Activated CD4-positive, alpha-beta T cell treated with anti-CD3 and anti-CD28 coated beads, Interleukin-2, amount 10 ng/mL, durations not matched to agents 7 days and 5 days (primary cell): ENCODE measurements at regions not wholly inside any gene's neighbourhood (a gene's known extent, or its start where the extent isn't known, plus 50 kb on each side); places are given as distances from the start of the nearest gene placed in this dataset.
"Not testable (repeated sequence)": the region's sequence is repeated elsewhere in the genome, so short reads cannot be mapped to it uniquely, and the experiment has no call there.

ENCODE experiments used
- CTCF ChIA-PET: fragments of 350-600 bp; sonication (Branson Sonifier 250); formaldehyde crosslinking; loops from one replicate; lab custom pipeline; 2021; ENCODE audit warnings: antibody characterized with exemption; lab: Charles Lee
- POLR2A ChIA-PET: fragments of 350-600 bp; sonication (Branson Sonifier 250); formaldehyde crosslinking; loops from one replicate; lab custom pipeline; 2021; ENCODE audit warnings: antibody characterized with exemption; lab: Charles Lee
- DNase-seq: peaks from one replicate; pipeline ENCODE4 v3.0.0-alpha.2; 2020
- H3K27ac Mint-ChIP-seq: one replicate; pipeline ENCODE4 v1.8.0; 2021; ENCODE audit warnings: mild to moderate bottlenecking, moderate library complexity, mixed read lengths
- H3K27me3 Mint-ChIP-seq: one replicate; pipeline ENCODE4 v1.8.0; 2021; ENCODE audit warnings: mixed read lengths
- H3K36me3 Mint-ChIP-seq: one replicate; pipeline ENCODE4 v1.8.0; 2021; ENCODE audit warnings: low read depth, mixed read lengths
- H3K4me1 Mint-ChIP-seq: one replicate; pipeline ENCODE4 v1.8.0; 2021; ENCODE audit warnings: mixed read lengths
- H3K4me3 Mint-ChIP-seq: one replicate; pipeline ENCODE4 v1.8.0; 2021; ENCODE audit warnings: mild to moderate bottlenecking, moderate library complexity, mixed read lengths
- H3K9me3 Mint-ChIP-seq: one replicate; pipeline ENCODE4 v1.8.0; 2021; ENCODE audit warnings: mixed read lengths

DNA sequence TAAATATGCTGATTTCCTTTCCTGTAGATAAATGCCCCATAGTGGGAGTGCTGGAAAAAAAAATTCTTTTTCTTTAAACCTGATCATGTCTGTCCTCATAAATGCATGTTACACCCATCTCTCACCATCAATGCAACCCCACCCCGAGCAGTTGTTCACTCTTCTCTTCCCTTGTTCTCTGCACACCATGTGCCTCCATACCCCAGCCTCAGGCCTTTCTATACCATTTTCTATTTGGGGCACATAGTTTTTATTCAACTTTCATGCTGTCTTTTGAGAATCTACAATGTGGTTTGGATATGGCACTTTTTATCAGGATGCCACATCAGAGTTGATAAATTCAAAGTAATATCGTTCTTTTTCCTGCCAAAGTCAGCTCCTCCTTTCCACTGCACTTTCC is 202.6 kb downstream of the POTED start:
- H3K27me3 Mint-ChIP-seq, H3K4me3 Mint-ChIP-seq, H3K4me1 Mint-ChIP-seq, POLR2A ChIA-PET, H3K36me3 Mint-ChIP-seq, H3K27ac Mint-ChIP-seq, DNase-seq, H3K9me3 Mint-ChIP-seq, CTCF ChIA-PET: not testable (repeated sequence)

DNA sequence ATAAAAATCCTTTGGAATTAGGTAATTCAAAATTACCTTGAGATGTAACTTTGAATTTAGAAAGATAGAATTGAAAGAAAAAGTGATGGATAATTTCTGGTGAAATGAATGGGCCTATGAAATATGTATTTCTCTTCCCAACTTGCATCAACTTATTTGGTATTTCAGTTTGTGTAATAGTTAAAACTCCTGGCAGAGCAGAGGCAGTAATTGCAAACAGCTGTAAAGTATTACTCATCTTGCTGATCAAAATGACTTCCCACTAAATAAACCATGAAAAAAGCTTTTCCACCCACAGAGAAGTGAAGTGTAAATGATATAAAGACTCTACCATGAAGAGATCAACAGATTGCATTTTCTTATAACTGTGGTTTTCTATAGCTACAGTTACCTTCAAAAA is 201.0 kb downstream of the POTED start:
- H3K9me3 Mint-ChIP-seq, H3K4me3 Mint-ChIP-seq, H3K36me3 Mint-ChIP-seq, DNase-seq, H3K27me3 Mint-ChIP-seq, POLR2A ChIA-PET, CTCF ChIA-PET, H3K27ac Mint-ChIP-seq, H3K4me1 Mint-ChIP-seq: not testable (repeated sequence)

DNA sequence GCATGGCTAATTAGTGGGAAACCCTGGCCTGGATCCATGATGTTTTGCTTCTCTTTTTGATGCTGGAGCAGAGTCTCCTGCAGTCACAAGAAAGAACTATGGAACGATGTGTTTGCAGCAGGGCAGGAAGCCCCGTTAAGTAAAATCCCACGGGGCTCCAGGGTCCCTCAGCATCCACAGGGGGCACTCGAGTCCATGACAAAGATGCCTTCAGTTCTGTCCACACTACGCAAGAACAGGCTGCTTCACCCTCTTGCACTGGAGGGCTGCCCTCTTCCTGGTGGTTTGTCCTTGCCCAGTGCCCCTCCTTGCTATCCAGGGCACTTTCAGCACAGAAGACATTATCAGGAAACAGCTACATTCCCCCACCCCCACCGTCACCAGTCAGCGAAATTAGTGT is 196.9 kb downstream of the POTED start:
- POLR2A ChIA-PET, H3K27ac Mint-ChIP-seq, H3K9me3 Mint-ChIP-seq, H3K27me3 Mint-ChIP-seq, CTCF ChIA-PET, H3K4me1 Mint-ChIP-seq, DNase-seq, H3K4me3 Mint-ChIP-seq, H3K36me3 Mint-ChIP-seq: not testable (repeated sequence)

DNA sequence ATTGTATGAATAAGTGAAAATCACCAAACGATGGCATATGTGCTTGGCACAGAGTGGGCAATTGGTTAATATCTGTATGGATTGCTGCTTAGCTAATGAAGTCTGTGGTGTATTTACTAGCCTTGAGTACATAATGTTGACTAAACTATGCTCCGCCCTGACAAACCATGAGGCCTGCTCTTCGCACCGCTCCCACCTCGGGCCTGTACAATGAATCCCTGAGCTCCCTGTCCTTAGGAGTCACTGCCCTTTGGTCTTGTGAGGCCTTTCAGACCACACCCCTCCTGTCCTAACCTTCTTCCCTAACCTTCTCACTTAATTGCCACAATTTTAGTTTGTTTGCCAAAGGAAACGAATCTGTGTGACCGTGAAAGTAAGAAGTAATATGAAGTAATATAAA is 193.2 kb downstream of the POTED start:
- CTCF ChIA-PET, H3K4me1 Mint-ChIP-seq, DNase-seq, H3K36me3 Mint-ChIP-seq, H3K27me3 Mint-ChIP-seq, H3K27ac Mint-ChIP-seq, POLR2A ChIA-PET, H3K9me3 Mint-ChIP-seq, H3K4me3 Mint-ChIP-seq: not testable (repeated sequence)
